Loucy (cell line): ENCODE measurements at regions not wholly inside any gene's neighbourhood (a gene's known extent, or its start where the extent isn't known, plus 50 kb on each side); places are given as distances from the start of the nearest gene placed in this dataset.

Experiments used
- H2AFZ ChIP-seq: fragments of 200-600 bp; sonication (generic); 2 replicates; pipeline ENCODE4 v1.6.0; 2016; ENCODE audit warnings: antibody characterized with exemption, mild to moderate bottlenecking, low read length, moderate library complexity
- H3F3A ChIP-seq: fragments of 200-600 bp; 2 replicates; pipeline ENCODE4 v1.6.0; 2016; ENCODE audit warnings: antibody characterized with exemption, low read depth, mild to moderate bottlenecking
- H3K27me3 ChIP-seq: fragments of 200-600 bp; sonication (generic); 2 replicates; pipeline ENCODE4 v1.6.1; 2014; ENCODE audit warnings: low read length, mild to moderate bottlenecking; ENCODE audit not compliant: insufficient read depth, poor library complexity, severe bottlenecking
- H3K36me3 ChIP-seq: fragments of 200-600 bp; sonication (generic); 2 replicates; pipeline ENCODE4 v1.6.1; 2016; ENCODE audit warnings: low read length; ENCODE audit not compliant: insufficient read depth
- H3K4me1 ChIP-seq: fragments of 200-600 bp; sonication (generic); 2 replicates; pipeline ENCODE4 v1.5.1; 2014; ENCODE audit warnings: low read length, mild to moderate bottlenecking; ENCODE audit not compliant: insufficient read depth, poor library complexity, severe bottlenecking
- H3K4me2 ChIP-seq: fragments of 200-600 bp; sonication (generic); 2 replicates; pipeline ENCODE4 v1.6.0; 2014; ENCODE audit warnings: antibody characterized with exemption, low read length, low read depth, mild to moderate bottlenecking; ENCODE audit not compliant: poor library complexity, severe bottlenecking
- H3K4me3 ChIP-seq: fragments of 200-600 bp; sonication (generic); 2 replicates; pipeline ENCODE4 v1.5.1; 2014; ENCODE audit warnings: low read length, mild to moderate bottlenecking, mixed read lengths; ENCODE audit not compliant: poor library complexity, severe bottlenecking
- H3K79me2 ChIP-seq: fragments of 200-600 bp; sonication (generic); 2 replicates; pipeline ENCODE4 v1.6.1; 2014; ENCODE audit warnings: low read length; ENCODE audit not compliant: insufficient read depth
- H3K9ac ChIP-seq: fragments of 200-600 bp; sonication (generic); 2 replicates; pipeline ENCODE4 v1.6.0; 2014; ENCODE audit warnings: mild to moderate bottlenecking, low read depth, low read length, moderate library complexity; ENCODE audit not compliant: poor library complexity, severe bottlenecking
- H3K9me2 ChIP-seq: fragments of 200-600 bp; sonication (generic); replicated peaks from 2 replicates; pipeline ENCODE4 v1.6.1; 2016; ENCODE audit warnings: low read depth, low read length, mixed read lengths
- H3K9me3 ChIP-seq: fragments of 200-600 bp; sonication (generic); 2 replicates; pipeline ENCODE4 v1.6.1; 2014; ENCODE audit warnings: mild to moderate bottlenecking, antibody characterized with exemption, low read length, low read depth; ENCODE audit not compliant: insufficient read depth
- H4K20me1 ChIP-seq: fragments of 200-600 bp; sonication (generic); 2 replicates; pipeline ENCODE4 v1.6.0; 2014; ENCODE audit warnings: antibody characterized with exemption, low read length, mild to moderate bottlenecking; ENCODE audit not compliant: insufficient read depth, poor library complexity, severe bottlenecking
- CTCF ChIP-seq: fragments of 200-600 bp; sonication (generic); conservative IDR thresholded peaks from 2 replicates; pipeline ENCODE4 v1.5.1; 2014; ENCODE audit warnings: mild to moderate bottlenecking, antibody characterized with exemption, low read length
- EZH2phosphoT487 ChIP-seq: fragments of 200-600 bp; IDR thresholded peaks from 2 replicates; pipeline ENCODE4 v1.6.1; 2018; ENCODE audit warnings: antibody characterized with exemption, mild to moderate bottlenecking, moderate library complexity, borderline replicate concordance

- H3K9me3 ChIP-seq, result no peaks in the 10 kb centered on the region
- H3K4me2 ChIP-seq, result no peak overlapping the region
- no peaks in the 10 kb centered on the region for H3K79me2 ChIP-seq
Observed at GRCh38 chr5:111587728-111588127, 75.4 kb upstream of the STARD4 start.

GRCh38 chr5:111585946-111586345, 73.6 kb upstream of the STARD4 start:
- Histone ChIP-seq H3F3A (no peaks in the 10 kb centered on the region), H4K20me1 (no peaks in the 10 kb centered on the region)
- TF ChIP-seq CTCF, result no peak
- no peak for TF ChIP-seq EZH2phosphoT487

More at GRCh38 chr5:111587728-111588127, 75.4 kb upstream of the STARD4 start:
- Histone ChIP-seq H3K36me3 (no peaks in the 10 kb centered on the region), H3F3A (no peaks in the 10 kb centered on the region), H3K27me3 (no peaks in the 10 kb centered on the region), H2AFZ (peak overlapping the region; percentile 70), H3K4me1 (no peaks in the 10 kb centered on the region), H4K20me1 (no peaks in the 10 kb centered on the region), H3K9me2 (no peaks in the 10 kb centered on the region), H3K9ac (no peak overlapping the region), H3K4me3 (no peak overlapping the region)
- TF ChIP-seq EZH2phosphoT487 (no peak), CTCF (no peak)

GRCh38 chr5:111585291-111585690, 73.0 kb upstream of the STARD4 start:
- H3K9ac ChIP-seq, result no peak overlapping the region
- H3K4me3 ChIP-seq, result no peak overlapping the region
- no peaks in the 10 kb centered on the region for H3K4me1 ChIP-seq
- H2AFZ ChIP-seq, result peak overlapping the region; percentile 60; the same call in 1 of the 2 replicates
- no peaks in the 10 kb centered on the region for H3K27me3 ChIP-seq
- no peaks in the 10 kb centered on the region for H3F3A ChIP-seq
- H4K20me1 ChIP-seq, result no peaks in the 10 kb centered on the region
- H3K36me3 ChIP-seq, result no peaks in the 10 kb centered on the region
- no peaks in the 10 kb centered on the region for H3K79me2 ChIP-seq
- H3K4me2 ChIP-seq, result no peak overlapping the region
- H3K9me2 ChIP-seq, result no peaks in the 10 kb centered on the region
- TF ChIP-seq CTCF (no peak), EZH2phosphoT487 (no peak)
- H3K9me3 ChIP-seq, result no peaks in the 10 kb centered on the region

More at GRCh38 chr5:111585946-111586345, 73.6 kb upstream of the STARD4 start:
- Histone ChIP-seq H3K79me2 (no peaks in the 10 kb centered on the region), H3K9me3 (no peaks in the 10 kb centered on the region), H3K36me3 (no peaks in the 10 kb centered on the region), H3K9ac (no peak overlapping the region), H3K9me2 (no peaks in the 10 kb centered on the region), H3K4me2 (no peak overlapping the region), H3K4me3 (no peak overlapping the region), H2AFZ (no peak overlapping the region), H3K4me1 (no peaks in the 10 kb centered on the region), H3K27me3 (no peaks in the 10 kb centered on the region)
